Stimulated activated CD4-positive, alpha-beta T cell treated with anti-CD3 and anti-CD28 coated beads, Interleukin-2, amount 100 ng/mL, for 48 hours (primary cell): ENCODE measurements at regions not wholly inside any gene's neighbourhood (a gene's known extent, or its start where the extent isn't known, plus 50 kb on each side); places are given as distances from the start of the nearest gene placed in this dataset.
"Not testable (repeated sequence)": the region's sequence is repeated elsewhere in the genome, so short reads cannot be mapped to it uniquely, and the experiment has no call there.

Experiments used
- DNase-seq, 2 donors: peaks; one replicate each; pipeline ENCODE4 v3.0.0-alpha.2; 2020

DNA sequence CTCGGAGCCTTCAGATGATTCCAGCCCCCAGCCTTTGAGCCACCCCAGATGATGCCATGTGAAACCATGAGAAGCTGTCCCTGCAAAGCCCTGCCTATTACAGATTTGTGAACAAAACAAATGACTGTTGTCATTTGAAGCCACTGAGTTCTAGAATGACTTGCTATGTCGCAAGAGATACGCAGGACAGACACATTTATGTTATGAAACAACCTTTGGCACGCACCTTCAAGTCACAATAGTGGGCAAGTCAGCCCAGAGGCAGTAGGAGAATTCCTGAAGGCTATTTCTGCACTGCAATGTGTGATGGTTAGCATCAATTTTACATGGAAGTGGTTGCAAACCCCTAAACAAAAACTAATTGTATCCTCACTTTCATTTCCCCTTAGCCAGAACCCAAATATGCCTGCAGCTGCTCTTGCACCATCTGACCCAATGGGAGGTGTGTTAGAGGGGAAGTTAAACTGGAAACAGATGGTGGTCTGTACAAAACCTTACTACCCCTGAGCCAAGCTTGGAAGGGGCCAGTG is 174.4 kb upstream of the ATP6AP2 start:
- DNase-seq = no peak

DNA sequence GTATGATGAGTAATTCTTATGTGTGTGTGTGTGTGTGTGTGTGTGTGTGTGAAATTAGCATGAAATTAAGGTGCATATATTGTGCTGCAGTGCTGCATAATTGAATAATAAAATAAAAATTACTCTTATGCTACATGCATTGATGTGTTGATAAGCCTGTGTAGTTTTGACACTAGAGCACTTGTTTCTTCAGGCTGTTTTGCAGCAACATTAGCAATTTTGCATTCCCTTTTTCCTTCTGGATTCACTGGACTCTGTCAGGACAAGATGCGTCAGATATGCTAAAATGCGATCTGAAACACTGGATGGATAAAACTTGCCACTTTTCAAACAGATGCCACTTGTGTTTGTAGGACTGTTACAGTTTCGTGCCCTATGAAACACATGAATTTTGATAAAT is 175.4 kb upstream of the ATP6AP2 start:
- no peak for DNase-seq

DNA sequence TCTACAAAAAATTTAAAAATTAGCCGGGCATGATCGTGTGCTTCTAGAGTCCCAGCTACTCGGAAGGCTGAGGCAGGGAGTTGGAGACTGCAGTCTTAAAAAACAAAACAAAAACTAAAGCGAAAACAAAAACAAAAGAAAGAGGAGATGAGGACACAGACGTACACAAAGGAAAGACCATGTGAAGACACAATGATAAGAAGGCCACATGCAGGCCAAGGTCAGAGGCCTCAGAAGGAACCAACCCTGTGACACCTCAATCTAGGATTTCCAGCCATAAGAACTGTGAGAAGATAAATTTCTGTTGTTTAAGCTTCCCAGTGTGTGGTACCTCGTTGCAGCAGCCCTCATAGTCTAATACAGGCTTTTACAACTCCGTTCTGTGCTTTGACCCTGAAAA is 177.0 kb upstream of the ATP6AP2 start:
- DNase-seq = no peak

DNA sequence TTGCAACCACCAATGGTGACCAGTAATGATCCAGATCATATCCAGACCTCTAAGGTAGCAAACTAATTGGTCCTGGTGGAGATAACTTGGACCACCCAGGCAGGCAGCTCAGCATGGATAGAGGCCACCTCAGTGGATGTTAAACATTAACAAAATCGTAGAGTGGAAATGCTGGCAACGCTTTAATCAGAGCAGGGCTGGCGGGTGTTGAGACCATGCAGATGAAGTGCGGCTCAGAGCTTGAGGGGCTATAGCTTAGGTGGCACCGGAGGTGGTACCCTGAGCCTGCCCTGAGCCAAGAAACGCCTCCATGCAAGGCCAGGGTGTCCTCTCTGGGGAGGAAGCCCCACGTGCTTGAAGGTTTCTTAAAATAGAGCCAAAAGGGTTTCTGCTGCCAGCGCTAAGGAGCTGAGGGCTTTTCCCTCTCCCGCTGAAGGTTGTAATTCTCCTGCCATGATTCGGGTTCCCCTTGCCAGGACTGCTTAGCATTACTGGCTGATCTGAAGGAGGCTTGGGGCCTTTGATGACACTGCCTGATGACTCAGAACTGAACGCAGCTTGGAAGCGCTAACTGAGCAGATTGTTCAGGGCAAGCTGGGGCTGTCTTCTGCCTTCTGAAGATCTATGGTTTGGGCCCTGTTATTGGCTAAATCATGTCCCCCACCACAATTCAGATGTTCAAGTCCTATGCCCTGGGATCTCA is 177.8 kb upstream of the ATP6AP2 start:
- no peak for DNase-seq

DNA sequence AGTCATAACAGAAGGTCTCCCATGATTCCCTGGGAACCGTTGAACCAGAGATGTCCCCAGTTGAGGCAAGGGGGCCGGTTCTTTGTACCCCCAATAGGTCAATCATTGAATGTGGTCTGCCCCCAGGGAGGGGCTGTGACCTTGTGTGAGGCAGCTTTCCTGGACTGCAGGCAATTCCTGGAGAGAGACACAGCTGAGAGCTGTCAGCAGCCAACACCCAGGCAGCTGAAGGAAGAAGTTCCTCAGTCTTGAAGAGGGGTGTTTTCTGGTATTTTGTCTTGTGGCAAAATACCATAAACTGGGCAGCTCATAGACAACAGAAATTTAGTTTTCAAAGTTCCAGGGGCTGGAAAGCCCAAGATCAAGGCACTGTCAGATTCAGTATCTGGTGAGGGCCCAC is 185.7 kb upstream of the ATP6AP2 start:
- no peak for DNase-seq

DNA sequence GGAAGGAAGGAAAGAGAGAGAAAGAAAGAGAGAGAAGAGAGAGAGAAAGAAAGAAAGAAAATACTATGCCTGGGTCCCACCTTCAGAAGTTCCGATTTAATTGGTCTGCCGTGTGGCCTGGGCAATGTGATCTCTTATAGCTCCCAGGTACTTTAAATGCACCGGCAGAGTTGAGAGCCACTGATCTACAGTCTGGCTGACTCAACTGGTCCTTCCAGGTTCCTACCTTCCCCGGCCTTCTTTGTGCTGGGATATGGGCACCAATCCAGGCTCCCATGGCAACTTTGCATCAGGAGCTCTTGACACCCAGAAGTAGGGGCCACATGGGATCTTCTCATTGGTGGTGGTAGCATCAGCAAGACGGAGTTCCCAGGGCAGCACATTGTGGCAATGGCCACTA is 186.5 kb upstream of the ATP6AP2 start:
- no peak for DNase-seq

DNA sequence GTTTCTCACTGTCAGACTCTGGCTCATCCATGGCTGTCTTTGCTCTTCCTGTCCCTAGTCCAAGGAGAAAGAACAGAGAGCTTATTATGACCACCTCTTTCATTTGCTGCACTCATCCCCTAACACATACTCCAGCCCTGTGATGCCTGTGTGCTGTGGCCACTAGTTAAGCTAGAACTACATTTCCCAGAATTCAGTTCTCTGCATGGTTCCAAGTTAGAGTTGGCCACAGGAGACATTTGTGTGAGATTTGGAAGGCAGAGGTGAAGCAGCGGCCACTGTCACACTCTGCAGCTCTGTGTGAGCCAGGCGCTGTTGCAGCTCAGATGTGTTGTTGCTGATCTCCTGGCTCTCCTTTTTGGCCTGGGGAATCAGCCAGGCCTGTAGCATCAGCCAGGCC is 188.2 kb upstream of the ATP6AP2 start:
- no peak for DNase-seq

DNA sequence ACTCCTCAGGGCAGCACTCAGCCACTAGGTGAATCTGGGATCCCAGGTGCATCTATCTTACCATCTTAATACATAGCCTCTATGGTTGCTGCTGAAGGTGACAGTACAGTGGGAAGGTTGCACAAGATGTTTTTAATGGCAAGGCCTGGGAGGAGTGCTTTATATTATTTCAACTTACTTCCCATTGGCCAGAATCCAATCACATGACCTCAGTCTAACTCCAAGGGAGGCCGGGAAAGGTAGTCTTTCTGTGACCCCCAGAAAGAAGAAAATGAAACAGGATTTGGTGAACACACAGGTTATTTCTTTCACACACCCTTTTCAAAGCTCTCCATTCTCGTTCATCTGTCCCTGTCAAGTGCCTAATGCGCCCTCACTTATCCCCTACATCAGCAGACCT is 189.1 kb upstream of the ATP6AP2 start:
- DNase-seq = no peak

DNA sequence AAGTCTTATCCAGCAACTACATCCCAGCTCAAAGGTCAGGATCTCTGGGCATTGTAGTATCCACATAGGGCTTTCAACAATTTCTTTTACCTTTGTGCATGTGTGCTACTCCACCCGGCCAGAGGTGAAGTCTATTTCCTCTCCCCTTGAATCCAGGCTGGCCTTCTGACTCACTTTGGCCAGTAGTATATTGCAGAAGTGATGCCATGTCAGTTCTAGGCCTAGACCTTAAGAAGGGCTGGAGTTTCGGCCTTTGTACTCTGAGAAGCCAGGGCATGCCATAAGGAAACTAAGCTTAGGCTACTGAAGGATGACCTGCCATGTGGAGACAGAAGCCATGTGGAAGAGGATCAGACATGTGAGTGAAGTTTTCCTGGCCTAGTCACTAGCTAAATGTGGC is 191.2 kb upstream of the ATP6AP2 start:
- no peak for DNase-seq

DNA sequence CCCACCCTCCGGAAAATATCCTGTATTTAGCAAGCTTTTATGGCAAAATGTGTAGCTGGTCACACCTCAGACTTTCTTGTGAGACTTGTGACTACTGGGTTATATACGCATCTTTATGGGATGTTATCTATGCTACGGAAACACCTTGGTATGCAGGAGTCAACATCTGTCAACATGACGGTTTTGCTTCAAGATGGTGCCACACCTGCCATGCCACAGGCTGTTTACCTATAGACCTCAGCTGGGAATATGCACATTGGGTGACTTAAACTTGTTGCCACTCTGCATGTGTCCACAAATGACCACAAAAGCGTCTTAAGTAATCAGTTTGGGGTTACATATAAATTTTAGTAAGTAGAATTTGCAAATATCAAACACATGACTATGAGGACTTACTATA is 192.3 kb upstream of the ATP6AP2 start:
- no peak for DNase-seq

DNA sequence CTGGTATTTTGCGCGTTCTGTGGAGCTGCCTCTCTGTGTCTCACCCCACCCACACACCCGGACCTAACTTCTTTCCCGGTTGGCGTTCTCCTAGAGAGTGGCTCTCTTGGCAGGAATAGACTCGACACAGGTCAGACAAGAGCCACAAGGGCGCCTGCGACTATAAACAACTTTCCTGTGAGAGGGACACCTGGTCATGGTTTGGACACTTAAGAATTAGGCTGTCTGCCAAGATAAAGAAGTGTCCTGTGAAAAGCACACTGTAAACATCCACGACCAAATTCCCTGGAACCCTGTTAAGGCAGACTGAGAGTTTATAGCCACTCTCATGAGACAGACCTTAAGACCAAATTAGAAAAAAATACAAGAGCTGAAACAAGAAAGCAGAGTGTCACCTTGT is 192.9 kb upstream of the ATP6AP2 start:
- not testable (repeated sequence) for DNase-seq

DNA sequence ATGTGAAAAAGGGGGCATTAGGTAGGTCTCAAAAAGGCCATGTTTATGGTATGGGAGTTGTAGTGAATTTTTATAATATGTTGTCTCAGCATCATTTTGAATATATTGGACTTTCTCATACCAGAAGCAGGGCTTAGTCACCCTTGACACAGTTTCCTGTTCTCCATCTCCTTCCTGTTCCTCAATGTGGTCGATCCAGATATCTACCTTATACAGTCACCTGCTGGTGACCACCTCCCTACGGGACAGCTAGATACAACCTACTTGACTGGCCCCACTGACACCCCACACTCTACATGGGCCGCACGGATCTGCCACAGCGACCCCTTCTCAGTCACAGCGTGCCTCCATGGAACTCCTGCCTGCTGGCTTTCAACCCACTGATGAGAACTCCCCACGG is 193.5 kb upstream of the ATP6AP2 start:
- DNase-seq = not testable (repeated sequence)

DNA sequence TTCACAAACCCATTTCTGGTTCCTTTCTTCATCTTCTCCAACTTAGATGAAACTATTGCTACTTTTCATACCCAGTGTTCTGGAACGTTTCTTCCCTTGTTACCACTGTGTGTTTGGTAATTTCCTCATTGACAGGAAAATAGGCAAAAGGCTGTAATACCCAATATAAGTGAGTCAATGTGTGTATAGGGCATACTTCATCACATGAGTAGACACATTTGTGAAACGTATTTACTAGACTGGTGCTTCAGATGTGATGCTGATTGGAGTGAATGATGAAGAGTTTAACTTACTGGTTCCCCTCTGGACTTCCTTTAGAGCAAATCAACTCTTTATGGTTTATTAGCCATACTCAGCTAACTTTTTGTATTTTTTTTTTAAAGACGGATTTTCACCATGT is 195.1 kb upstream of the ATP6AP2 start:
- DNase-seq = no peak

DNA sequence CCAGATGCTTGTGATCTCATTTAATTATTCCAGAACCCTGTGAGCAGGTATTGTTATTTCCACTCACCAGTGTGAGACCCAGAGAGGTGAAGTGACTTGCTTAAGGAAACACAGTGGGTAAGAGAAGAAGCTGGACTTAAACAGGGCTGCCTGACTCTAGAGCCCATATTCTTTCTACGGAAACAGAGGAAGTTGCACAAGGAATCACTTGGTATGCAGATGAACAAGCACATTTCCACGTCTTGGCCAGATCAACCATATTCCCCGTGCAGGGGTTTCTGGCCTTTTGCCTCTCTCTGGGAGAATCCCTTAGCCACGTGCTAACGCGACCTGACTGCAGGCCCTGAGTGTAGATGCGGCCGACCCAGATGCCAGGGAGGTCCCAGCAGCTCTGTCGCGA is 195.5 kb upstream of the ATP6AP2 start:
- no peak for DNase-seq

DNA sequence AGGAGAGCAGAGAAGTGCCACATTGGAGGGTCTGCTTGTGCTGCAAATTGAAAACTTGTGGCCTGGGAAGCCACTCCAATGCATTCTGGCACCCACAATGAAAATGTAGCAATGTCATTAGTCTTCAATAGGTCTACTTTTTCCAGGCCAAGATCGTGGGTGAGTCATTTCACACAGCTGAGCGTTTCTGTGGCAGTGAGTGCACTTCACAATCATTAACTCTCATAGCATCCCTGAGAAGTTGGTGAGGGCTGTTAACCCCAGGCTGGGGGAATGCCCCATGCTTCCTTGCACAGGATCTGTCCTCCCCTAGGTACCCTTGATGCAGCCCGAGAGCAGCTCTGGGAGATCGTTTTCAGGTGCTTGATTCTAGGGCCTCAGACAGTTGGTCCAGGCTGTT is 196.8 kb upstream of the ATP6AP2 start:
- DNase-seq = no peak

DNA sequence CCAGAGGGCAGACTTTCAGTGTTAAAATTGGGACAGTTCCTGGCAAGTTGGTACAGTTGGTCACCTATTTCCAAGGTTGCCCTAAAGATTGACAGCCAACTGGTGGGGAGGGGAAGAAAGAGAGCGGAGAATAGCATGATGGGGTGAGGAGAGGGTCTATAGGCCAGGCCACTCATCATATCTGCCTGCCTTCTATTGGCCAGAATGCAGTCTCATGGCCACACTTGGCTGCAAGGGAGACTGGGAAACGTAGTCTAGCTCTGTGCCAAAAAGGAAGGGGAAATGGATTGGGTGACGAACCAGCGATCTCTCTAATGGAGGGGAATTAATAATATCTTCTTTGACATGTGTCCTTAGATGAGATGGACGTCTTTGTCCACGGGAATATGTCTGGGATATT is 197.4 kb upstream of the ATP6AP2 start:
- DNase-seq = no peak

DNA sequence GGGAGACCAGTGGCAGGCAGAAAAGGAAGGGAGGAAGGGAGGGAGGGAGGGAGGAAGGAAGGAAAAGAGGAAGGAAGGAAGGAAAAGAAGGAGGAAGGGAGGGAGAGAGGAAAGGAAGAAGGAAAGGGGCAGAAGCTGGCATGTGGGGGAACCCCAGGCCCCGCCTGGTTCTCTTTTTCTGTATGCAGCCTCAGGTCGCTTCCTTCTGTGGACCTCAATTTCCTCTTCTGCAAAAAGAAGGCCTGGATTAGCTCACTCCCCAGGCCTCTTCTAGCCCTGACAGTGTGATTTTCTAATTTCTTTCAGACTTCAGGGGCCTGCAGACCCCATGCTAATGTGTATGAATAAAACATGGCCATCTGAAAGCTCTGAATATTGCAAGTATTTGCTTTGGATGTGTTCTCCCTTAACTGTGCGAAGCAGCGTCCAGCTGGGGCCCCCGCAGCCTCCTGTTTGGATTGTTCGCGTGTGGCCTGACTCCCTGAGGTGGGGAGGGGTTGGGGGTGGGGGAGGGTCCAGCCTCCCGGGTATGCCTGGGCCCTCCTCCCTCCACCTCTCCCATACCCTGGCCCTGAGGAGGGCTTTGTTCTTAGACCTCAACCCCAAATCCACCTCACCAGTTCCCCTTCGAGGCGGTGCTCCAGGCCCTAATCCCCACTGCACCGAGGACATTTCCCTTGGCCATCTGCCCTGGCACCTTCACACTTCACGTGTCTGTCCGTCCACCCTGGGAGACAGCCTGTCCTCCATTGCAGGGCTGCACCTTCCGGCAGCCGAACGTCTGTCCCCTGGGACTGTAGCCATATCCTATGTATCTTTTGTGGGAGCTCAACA is 199.9 kb upstream of the ATP6AP2 start:
- no peak for DNase-seq

DNA sequence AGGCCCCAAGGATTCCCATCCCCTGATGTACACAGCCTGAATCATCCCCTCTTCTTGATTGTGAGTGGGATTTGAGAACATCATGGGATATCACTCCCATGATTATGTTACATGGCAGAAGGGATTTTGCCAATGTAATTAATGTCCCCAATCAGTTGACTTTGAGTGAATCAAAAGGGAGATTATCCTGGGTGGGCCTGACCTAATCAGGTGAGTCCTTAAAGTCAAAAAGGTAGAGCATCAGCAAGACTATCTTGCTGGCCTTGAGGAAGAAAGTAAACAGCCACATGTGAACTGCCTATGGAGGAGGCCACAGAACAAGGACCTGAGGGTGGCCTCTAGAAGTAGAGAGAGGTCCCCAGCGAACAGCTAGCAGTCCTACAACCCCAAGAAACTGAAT is 203.1 kb upstream of the ATP6AP2 start:
- DNase-seq = no peak

DNA sequence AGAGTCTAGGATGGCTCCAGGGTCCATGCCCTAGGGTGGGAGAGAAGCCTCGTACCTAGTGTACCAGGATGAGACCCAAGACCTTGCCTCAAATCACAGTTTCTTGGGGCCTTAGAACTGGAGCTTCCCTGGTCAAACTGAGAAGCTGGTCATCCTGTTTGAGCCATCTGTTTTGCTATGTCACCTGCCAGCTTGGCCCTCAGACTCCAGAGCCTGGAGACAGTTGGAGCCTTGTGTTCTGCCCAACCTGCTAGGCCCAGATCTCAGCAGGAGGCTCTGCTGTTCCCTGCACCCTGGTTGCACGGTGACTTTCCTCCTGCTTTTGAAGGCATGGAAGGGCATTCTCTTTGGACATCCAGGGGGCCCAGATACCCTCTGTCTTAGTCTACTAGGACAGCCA is 206.3 kb upstream of the ATP6AP2 start:
- DNase-seq = no peak

DNA sequence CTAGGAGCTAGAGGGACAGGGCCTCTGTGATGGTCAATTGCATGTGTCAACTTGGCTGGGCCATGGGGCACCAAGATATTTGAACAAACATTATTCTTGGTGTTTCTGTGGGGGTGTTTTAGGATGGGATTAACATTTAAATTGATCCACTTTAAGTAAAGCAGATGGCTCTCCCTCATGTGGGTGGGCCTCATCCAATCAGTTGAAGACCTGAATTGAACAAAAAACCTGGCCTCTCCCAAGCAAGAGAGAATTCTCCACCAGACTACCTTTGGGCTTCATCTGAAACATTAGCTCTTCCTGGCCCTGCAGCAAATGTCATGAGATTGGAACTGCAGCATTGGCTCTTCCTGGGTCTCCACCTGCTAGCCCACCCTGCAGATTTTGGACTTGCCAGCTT is 207.1 kb upstream of the ATP6AP2 start:
- no peak for DNase-seq

DNA sequence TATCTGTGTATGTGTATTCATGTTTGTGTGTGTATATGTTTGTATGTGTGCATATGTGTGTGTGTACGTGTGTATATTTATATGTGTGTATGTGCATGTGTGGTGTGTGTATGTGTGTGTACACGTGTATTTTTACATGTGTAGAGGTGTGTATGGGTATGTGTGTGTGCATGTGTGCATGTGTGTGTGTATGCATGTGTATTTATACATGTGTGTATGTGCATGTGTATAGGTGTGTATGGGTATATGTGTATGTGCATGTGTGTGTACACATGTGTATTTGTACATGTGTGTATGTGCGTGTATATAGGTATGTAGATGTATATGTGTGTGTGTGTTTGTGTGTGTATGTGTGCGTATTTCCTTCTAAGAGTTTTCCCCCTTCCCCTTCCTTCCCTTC is 207.7 kb upstream of the ATP6AP2 start:
- DNase-seq = no peak

DNA sequence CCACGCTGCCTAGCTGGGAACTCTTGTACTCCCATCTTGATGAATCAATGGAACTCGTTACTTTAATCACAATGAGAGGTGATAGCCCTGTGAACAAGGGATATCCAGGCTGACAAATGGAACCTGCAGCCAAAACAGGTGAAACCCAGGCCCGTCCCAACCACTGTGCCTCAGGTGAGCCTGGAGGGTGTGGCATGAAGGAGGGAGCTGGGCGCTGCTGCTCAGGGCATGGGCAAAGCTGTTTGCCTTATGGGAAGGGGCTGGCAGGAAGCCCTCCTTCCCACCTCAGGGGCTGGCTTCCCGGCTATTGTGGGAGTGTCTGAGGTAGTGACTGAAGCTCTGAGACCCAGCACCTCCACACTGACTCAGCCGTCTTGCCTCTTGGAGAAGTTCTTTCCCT is 209.4 kb upstream of the ATP6AP2 start:
- DNase-seq = no peak

DNA sequence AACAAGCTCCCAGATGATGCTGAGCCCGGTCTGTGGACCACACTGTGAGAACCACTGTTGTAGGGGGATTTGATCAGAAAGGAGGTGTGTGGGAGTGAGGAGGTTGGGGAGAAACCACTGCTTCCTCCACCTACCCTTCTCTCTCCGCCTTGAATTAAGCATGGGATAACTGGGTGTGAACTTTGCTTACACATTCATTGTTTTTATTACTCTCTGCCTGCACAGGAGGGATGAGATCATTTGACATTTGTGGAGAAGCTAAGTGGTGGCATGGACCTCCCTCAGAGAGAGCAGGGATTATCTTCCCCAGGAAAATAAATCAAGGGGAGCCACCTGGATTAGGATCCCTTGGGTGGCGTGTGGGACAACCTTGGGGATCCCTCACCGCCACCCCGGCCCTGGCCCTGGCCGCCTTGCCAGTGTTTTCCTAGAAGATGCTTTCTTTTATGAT is 212.1 kb upstream of the ATP6AP2 start:
- no peak for DNase-seq

DNA sequence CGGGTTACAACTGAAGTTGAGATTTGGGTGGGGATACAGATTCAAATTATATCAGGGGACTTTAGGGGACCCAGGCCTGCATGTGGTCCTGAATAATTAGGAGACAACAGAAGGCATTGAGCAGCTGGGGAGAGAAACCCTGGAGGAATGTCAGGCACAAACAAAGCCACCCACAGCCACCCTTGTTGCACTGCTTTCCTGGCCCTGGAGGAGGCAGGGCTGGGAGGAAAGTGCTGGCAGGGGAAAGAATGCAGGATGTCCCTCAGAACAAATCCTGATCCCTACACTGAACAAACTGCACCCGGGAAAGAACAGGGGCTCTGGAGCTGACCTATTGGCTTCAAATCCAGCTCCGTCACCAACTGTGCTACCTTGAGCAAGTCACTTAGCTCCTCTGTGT is 214.1 kb upstream of the ATP6AP2 start:
- no peak for DNase-seq
